ENCODE measurements at regions not wholly inside any gene's neighbourhood (a gene's known extent, or its start where the extent isn't known, plus 50 kb on each side); places are given as distances from the start of the nearest gene placed in this dataset.

GRCh38 chrX:25219480-25219879, 203.7 kb upstream of the ARX start:
- DNase-seq (ENCODE audit: low read depth): no peak

GRCh38 chrX:25213611-25214010, 197.8 kb upstream of the ARX start:
- DNase-seq (ENCODE audit: low read depth): no peak

GRCh38 chrX:25207803-25208475, 192.2 kb upstream of the ARX start:
- DNase-seq (ENCODE audit: low read depth): no peak

GRCh38 chrX:25206778-25207177, 191.0 kb upstream of the ARX start:
- DNase-seq (ENCODE audit: low read depth): no peak

- no peak for DNase-seq (ENCODE audit: low read depth)
Observed at GRCh38 chrX:25204182-25204581, 188.4 kb upstream of the ARX start.

GRCh38 chrX:25202827-25203226, 187.1 kb upstream of the ARX start:
- no peak for DNase-seq (ENCODE audit: low read depth)

DNA sequence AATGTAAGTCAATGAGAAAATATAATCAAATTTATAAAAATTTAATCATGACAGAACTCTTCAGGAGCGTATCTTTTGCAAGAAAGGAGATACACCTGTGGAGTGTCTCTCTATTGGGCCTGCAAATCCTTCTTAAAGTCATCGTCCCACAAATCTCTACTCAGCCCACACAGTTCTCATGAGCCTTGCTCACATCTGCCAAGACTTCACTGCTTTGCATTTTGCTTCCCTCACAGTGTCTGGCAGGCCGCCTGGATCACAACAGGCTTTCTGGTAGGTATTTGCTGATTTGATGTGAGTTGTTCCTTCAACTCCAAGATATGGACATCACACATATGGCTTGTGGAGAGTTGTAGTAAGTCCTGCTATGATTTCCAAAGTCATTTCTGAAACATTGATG, 183.1 kb upstream of the ARX start:
- no peak for DNase-seq (ENCODE audit: low read depth)

GRCh38 chrX:25198253-25198652, 182.5 kb upstream of the ARX start:
- no peak for DNase-seq (ENCODE audit: low read depth)

- DNase-seq (ENCODE audit: low read depth): no peak
Observed at GRCh38 chrX:25196221-25196620, 180.5 kb upstream of the ARX start.

- no peak for DNase-seq (ENCODE audit: low read depth)
Observed at GRCh38 chrX:25191403-25191802, 175.6 kb upstream of the ARX start.

DNA sequence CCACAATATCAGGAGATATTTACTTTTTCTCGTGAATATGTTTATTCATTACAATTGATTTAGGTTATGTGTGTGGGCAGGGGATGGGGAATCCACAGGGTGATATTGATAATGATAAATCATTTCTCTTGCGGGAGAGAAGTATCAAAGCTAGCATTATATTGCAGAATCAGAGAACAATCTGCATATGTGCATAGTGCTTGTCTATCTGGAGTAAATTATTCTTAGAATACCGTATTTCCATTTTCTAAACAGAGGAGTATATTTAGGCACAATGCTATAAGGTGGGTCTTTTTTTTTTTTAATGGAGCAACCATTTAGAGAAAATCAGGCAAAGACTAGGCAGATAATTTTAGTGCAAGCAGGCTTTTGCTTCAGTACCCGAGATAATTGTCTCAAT, 166.0 kb upstream of the ARX start:
- no peak for DNase-seq (ENCODE audit: low read depth)

- no peak for DNase-seq (ENCODE audit: low read depth)
Observed at GRCh38 chrX:25180242-25180641, 164.5 kb upstream of the ARX start.

DNA sequence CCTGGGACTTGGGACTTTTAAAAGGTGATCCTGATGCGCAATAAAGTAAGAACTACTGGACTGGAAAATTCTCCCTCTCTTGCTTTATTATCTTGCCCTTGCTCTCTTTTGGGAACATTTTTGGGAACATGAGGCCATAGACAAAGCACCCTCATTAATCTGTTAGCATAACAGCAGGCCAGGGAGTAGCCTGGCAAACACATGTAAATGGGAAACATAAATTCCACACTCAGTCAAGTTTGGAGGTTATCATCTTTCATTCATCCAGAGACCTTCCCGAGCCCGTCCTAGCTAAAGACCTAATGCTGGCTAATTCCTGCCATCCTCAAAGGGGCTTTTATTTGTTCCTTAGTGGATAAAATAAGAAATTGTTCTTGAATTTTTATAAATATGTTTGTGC, 162.8 kb upstream of the ARX start:
- DNase-seq (ENCODE audit: low read depth): no peak

GRCh38 chrX:25175743-25176142, 160.0 kb upstream of the ARX start:
- no peak for DNase-seq (ENCODE audit: low read depth)

- no peak for DNase-seq (ENCODE audit: low read depth)
Observed at GRCh38 chrX:25175171-25175570, 159.4 kb upstream of the ARX start.

- no peak for DNase-seq (ENCODE audit: low read depth)
Observed at GRCh38 chrX:25166546-25166945, 150.8 kb upstream of the ARX start.

DNA sequence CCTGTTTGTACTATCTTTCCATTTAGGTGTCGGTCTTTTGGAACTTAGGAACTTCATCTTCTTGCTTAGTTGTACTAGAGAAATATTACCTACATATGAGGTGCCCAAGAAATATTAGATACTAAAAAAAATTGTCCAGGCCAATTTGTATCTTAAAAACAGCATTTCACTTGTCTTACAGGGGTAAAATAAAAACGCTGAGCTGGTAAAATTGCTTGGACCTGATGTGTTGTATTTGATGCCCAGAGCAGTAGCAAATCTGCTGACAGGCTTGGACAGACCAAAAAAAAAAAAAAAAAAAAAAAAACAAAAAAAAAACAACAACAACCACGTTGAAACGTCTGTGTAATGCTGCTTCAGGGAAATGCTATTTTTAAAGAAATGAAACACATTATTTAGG, 150.4 kb upstream of the ARX start:
- DNase-seq (ENCODE audit: low read depth): no peak

GRCh38 chrX:25158635-25159034, 142.9 kb upstream of the ARX start:
- no peak for DNase-seq (ENCODE audit: low read depth)

DNA sequence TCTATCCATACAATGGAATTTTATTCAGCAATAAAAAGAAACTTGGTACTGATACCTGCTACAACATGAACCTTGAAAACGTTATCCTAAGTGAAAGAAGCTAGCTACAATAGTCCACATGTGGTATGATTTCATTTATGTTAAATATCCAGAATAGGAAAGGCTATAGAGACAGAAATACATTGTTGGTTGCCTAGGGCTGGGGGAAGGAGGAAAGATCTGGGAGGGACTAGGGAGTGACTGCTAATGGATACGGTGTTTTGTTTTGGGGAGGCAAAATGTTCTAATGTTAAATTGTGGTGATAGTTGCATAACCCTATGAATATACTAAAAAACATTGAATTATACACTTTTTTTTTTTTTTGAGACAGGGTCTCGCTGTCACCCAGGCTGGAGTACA, 141.1 kb upstream of the ARX start:
- no peak for DNase-seq (ENCODE audit: low read depth)

DNA sequence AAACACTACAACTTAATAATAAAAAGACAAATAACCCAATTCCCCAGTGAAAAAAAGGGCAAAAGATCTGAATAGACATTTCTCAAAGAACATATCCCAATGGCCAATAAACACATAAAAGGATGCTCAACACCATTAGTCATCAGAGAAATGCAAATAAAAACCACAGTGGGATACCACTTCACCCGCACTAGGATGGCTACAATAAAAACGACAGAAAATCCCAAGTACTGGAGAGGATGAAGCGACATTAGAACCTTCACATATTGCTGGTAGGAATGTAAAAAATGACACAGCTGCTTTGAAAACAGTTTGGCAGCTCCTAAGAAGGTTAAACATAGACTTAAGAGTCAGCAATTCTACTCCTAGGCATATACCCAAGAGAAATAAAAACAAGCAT, 140.6 kb upstream of the ARX start:
- DNase-seq (ENCODE audit: low read depth): no peak

- DNase-seq (ENCODE audit: low read depth): no peak
Observed at GRCh38 chrX:25154168-25154567, 138.4 kb upstream of the ARX start.

GRCh38 chrX:25151749-25152148, 136.0 kb upstream of the ARX start:
- no peak for DNase-seq (ENCODE audit: low read depth)

DNA sequence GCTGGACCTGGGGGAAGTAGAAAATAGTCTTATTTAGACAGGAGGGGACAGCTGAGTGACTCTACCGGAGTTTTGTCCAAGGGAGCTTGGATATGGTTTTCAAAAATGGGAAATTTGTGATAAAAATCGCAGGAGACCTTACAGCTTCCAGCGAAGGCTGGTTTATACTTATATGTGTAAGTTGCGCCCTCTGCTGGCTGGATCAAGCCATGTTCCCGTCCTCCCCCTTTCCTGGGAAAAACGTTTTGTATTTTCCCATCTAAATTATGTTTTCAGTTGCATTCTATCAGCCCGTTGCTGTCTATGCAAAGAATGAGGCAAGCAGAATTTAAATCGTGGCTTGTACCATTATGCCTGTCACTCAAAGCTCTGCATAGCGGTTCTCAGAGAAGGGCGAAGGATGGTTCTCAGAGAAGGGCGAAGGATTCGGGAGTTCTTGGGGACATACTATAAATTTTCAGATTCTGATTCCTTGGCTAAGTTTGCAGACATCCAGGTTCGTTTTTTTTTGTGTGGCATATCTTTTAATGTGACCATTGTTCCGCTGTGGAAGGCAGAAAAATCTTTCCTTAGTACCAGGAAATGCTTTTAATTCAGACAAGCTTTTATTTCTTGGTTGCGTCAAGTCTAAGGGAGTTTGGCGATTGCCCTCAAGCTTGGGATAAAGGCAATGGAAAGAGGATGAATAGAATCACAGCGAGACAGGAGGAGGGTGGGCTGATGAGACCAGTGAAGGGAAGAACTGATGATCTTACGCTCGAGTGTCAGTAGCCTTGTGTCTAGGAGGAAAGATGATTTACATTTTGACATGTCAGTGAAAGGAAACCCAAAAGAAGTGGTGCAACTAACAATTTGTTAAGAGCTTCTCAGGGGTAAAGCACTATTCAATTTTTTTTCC, 128.5 kb upstream of the ARX start:
- peak; percentile 16 for DNase-seq (ENCODE audit: low read depth)

DNA sequence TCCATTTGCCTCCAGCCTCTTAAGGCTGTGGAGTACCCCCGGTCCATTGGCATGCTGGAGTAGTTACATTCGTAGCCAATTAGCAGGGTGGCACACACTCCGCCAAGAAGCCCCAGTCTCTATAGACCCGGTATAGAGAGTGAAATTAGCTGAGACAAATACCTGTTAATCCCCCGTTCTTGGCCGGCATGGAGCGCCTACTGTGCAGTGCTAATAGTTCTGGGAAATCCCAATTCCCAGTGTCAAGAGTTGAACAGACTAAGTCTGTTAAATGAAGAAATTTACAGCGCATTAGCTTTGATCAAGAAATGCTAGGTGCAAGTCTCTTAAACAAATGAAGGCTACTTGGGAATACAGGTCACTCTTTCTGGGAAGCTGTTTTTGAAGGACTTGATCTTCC, 127.8 kb upstream of the ARX start:
- DNase-seq (ENCODE audit: low read depth): no peak
